Keratinocyte (primary cell): ENCODE measurements at regions not wholly inside any gene's neighbourhood (a gene's known extent, or its start where the extent isn't known, plus 50 kb on each side); places are given as distances from the start of the nearest gene placed in this dataset.

Experiments
- DNase-seq: peaks from one replicate; pipeline ENCODE4 v3.0.0-alpha.2; 2011; ENCODE audit warnings: low read depth, missing footprints, low spot score
- FAIRE-seq: peaks from 2 replicates; lab custom pipeline; 2011; peaks lifted over from hg19 to GRCh38; lab: Jason Lieb, UNC
- H2AFZ ChIP-seq: 2 replicates; pipeline ENCODE4 v1.6.0; 2012; ENCODE audit warnings: low read length, control low read depth, inconsistent platforms; ENCODE audit not compliant: control insufficient read depth
- H3K27ac ChIP-seq: 2 replicates; pipeline ENCODE4 v1.5.1; 2011; ENCODE audit warnings: low read length; ENCODE audit not compliant: control insufficient read depth, insufficient read depth
- H3K27me3 ChIP-seq: 3 replicates; pipeline ENCODE4 v1.6.0; 2011; ENCODE audit warnings: low read length; ENCODE audit not compliant: control insufficient read depth, insufficient read depth; ENCODE audit errors: extremely low read depth
- H3K36me3 ChIP-seq, 2 experiments: 2 replicates in 1 of 2; 3 replicates in 1 of 2; pipeline ENCODE4 v1.5.1; 2011; ENCODE audit warnings: low read length in 2 of 2, mild to moderate bottlenecking in 1 of 2; ENCODE audit not compliant: control insufficient read depth in 2 of 2, insufficient read depth in 2 of 2; ENCODE audit errors: extremely low read depth in 1 of 2
- H3K4me1 ChIP-seq: 3 replicates; pipeline ENCODE4 v1.5.1; 2011; ENCODE audit warnings: low read length; ENCODE audit not compliant: control insufficient read depth, insufficient read depth; ENCODE audit errors: extremely low read depth
- H3K4me2 ChIP-seq: 3 replicates; pipeline ENCODE4 v1.6.0; 2011; ENCODE audit warnings: low read depth, low read length; ENCODE audit not compliant: control insufficient read depth, insufficient read depth; ENCODE audit errors: extremely low read depth
- H3K4me3 ChIP-seq, 3 experiments: fragments of 200-600 bp in 1 of 3; sonication (generic) in 1 of 3; 2 replicates in 2 of 3; 3 replicates in 1 of 3; pipeline ENCODE4 v1.5.1; 2011 to 2016; ENCODE audit warnings: low read length in 3 of 3, mild to moderate bottlenecking in 3 of 3, control low read depth in 2 of 3, inconsistent platforms in 1 of 3, low read depth in 1 of 3, mixed read lengths in 1 of 3, mixed run types in 1 of 3, moderate library complexity in 1 of 3; ENCODE audit not compliant: control insufficient read depth in 2 of 3, insufficient read depth in 2 of 3; ENCODE audit errors: extremely low read depth in 1 of 3
- H3K79me2 ChIP-seq: 2 replicates; pipeline ENCODE4 v1.6.0; 2012; ENCODE audit warnings: low read length; ENCODE audit not compliant: control insufficient read depth, insufficient read depth
- H3K9ac ChIP-seq: 3 replicates; pipeline ENCODE4 v1.6.0; 2011; ENCODE audit warnings: low read length; ENCODE audit not compliant: control insufficient read depth, insufficient read depth; ENCODE audit errors: extremely low read depth
- H3K9me1 ChIP-seq: 3 replicates; pipeline ENCODE4 v1.6.0; 2011; ENCODE audit warnings: low read length; ENCODE audit not compliant: control insufficient read depth, insufficient read depth; ENCODE audit errors: extremely low read depth
- H3K9me3 ChIP-seq: 2 replicates; pipeline ENCODE4 v1.5.1; 2012; ENCODE audit warnings: low read depth, low read length; ENCODE audit not compliant: control insufficient read depth
- H4K20me1 ChIP-seq: 3 replicates; pipeline ENCODE4 v1.6.0; 2011; ENCODE audit warnings: low read length; ENCODE audit not compliant: control insufficient read depth, insufficient read depth; ENCODE audit errors: extremely low read depth
- CTCF ChIP-seq, 3 experiments: IDR thresholded peaks in 1 of 3; conservative IDR thresholded peaks in 1 of 3; optimal IDR thresholded peaks in 1 of 3; 2 replicates in 2 of 3; 3 replicates in 1 of 3; pipeline versions ENCODE3 to v1.5.1; 2011; ENCODE audit warnings: low read length in 3 of 3, mild to moderate bottlenecking in 3 of 3, moderate library complexity in 2 of 3, control low read depth in 1 of 3, inconsistent platforms in 1 of 3; ENCODE audit not compliant: insufficient read depth in 2 of 3; ENCODE audit errors: extremely low read depth in 1 of 3
- EZH2 ChIP-seq: IDR thresholded peaks from one replicate; pipeline ENCODE4 v1.6.1; 2012; ENCODE audit warnings: inconsistent platforms, mild to moderate bottlenecking, low read length, moderate library complexity
- dilution Hi-C: fragments of 300-500 bp; cut with MboI; formaldehyde crosslinking; loops from one replicate; pipeline ENCODE4 v1.7.0; 2020; ENCODE audit warnings: low sequenced_read_pairs; ENCODE audit not compliant: extremely low pct_ligation_motif_present

- no peaks in the 10 kb centered on the region for H3K4me1 ChIP-seq
- H3K4me2 ChIP-seq = no peak overlapping the region
- DNase-seq = no peak
- TF ChIP-seq CTCF (optimal IDR thresholded peaks at IDR 0.05 in 1 of 3, IDR thresholded peaks at IDR 0.05 in 1 of 3, conservative IDR thresholded peaks at IDR 0.05 in 1 of 3; ENCODE audit: extremely low read depth in 1 of 3, insufficient read depth in 2 of 3, low read length in 3 of 3) (no peak), EZH2 (no peak)
- no peaks in the 10 kb centered on the region for H3K9me1 ChIP-seq
- dilution Hi-C loops = no loop called here
- no peak overlapping the region for H3K9ac ChIP-seq
- no peak for FAIRE-seq
- H3K79me2 ChIP-seq = no peaks in the 10 kb centered on the region
- no peaks in the 10 kb centered on the region for H3K36me3 ChIP-seq
- H2AFZ ChIP-seq = no peak overlapping the region
- no peaks in the 10 kb centered on the region for H3K27me3 ChIP-seq
- H4K20me1 ChIP-seq = no peaks in the 10 kb centered on the region
- H3K4me3 ChIP-seq = no peak overlapping the region
- H3K9me3 ChIP-seq = no peaks in the 10 kb centered on the region
- H3K27ac ChIP-seq = no peak overlapping the region
These were observed 1046.2 kb downstream of the AMY1C start for GRCh38 chr1:104795931-104796330.

- TF ChIP-seq CTCF (optimal IDR thresholded peaks at IDR 0.05 in 1 of 3, IDR thresholded peaks at IDR 0.05 in 1 of 3, conservative IDR thresholded peaks at IDR 0.05 in 1 of 3; ENCODE audit: extremely low read depth in 1 of 3, insufficient read depth in 2 of 3, low read length in 3 of 3) = no peak
- no peak for TF ChIP-seq EZH2
- no peak overlapping the region for H3K4me2 ChIP-seq
- no peaks in the 10 kb centered on the region for H3K9me3 ChIP-seq
- no peak overlapping the region for H3K27ac ChIP-seq
- dilution Hi-C loops = no loop called here
- H2AFZ ChIP-seq = no peak overlapping the region
- no peak for DNase-seq
- H3K4me3 ChIP-seq = no peak overlapping the region
- no peaks in the 10 kb centered on the region for H3K79me2 ChIP-seq
- no peaks in the 10 kb centered on the region for H3K4me1 ChIP-seq
- H3K27me3 ChIP-seq = no peaks in the 10 kb centered on the region
- no peaks in the 10 kb centered on the region for H3K36me3 ChIP-seq
- no peak overlapping the region for H3K9ac ChIP-seq
- no peaks in the 10 kb centered on the region for H3K9me1 ChIP-seq
- FAIRE-seq = no peak
- H4K20me1 ChIP-seq = no peaks in the 10 kb centered on the region
These were observed 1048.3 kb downstream of the AMY1C start for GRCh38 chr1:104797982-104798381.
